ENCODE measurements at regions not wholly inside any gene's neighbourhood (a gene's known extent, or its start where the extent isn't known, plus 50 kb on each side); places are given as distances from the start of the nearest gene placed in this dataset.

DNA sequence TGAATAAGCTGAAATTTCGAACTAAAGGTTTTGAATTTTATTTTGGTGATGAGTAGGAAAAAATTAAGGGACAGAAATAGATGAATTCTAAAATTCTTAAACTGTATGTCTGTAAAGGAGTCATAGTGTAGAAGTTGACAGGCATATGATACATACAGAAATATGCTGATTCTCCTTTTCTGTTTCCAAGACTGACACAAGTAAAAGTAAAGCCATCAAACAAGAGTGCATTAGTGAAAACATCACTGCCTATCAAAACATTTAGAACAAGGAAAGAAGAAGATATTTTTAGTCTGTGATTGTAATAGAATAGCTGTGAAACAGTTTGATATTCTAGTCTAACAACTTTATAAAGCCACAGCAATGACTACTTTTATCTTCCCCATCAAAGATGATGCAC, 1318.0 kb upstream of the TENM4 start:
- no peaks in the 10 kb centered on the region for H3K79me2 ChIP-seq (ENCODE audit: control insufficient read depth, insufficient read depth, low read length)

More for the DNA sequence above, 1318.0 kb upstream of the TENM4 start:
- H3K36me3 ChIP-seq (ENCODE audit: control insufficient read depth in 2 of 2, extremely low read depth in 1 of 2, insufficient read depth in 2 of 2, low read length in 2 of 2) = no peaks in the 10 kb centered on the region
- ChIA-PET CTCF (interaction anchor here (1.0 kb wide), 1 partner anchor 9 kb away, joined by 3 read pairs; no protein-coding TSS in a partner anchor), POLR2A (no interaction called here)
- no TSS peak for BruUV-seq (replicated peaks)
- H4K20me1 ChIP-seq (replicated peaks; ENCODE audit: control insufficient read depth, extremely low read depth, insufficient read depth, low read length) = no peaks in the 10 kb centered on the region
- DNase-seq (ENCODE audit: low read depth, low spot score) = no peak
- dilution Hi-C loops (cut with MboI; ENCODE audit: extremely low pct_ligation_motif_present, low sequenced_read_pairs) = no loop called here
- H3K4me3 ChIP-seq (replicated peaks in 1 of 3; ENCODE audit: insufficient read depth in 1 of 3, low read depth in 1 of 3, low read length in 3 of 3) = no peak overlapping the region
- no peak overlapping the region for H2AFZ ChIP-seq (ENCODE audit: low read depth, low read length)
- FAIRE-seq = no peak
- no peaks in the 10 kb centered on the region for H3K9me3 ChIP-seq (replicated peaks; ENCODE audit: control insufficient read depth, insufficient read depth, low read length)
- H3K27me3 ChIP-seq (ENCODE audit: control insufficient read depth in 2 of 2, insufficient read depth in 2 of 2, low read length in 2 of 2) = no peaks in the 10 kb centered on the region
- H3K4me2 ChIP-seq (ENCODE audit: insufficient read depth, low read length) = no peak overlapping the region
- TF ChIP-seq POLR2AphosphoS5 (IDR thresholded peaks at IDR 0.05; ENCODE audit: insufficient read depth, low read depth, low read length) (no peak), JUN (IDR thresholded peaks at IDR 0.05; ENCODE audit: borderline replicate concordance, insufficient read depth, insufficient read length, low read depth) (no peak), GATA2 (IDR thresholded peaks at IDR 0.05; ENCODE audit: insufficient read depth, insufficient read length, low read depth, low read length) (no peak), MYC (IDR thresholded peaks at IDR 0.05; ENCODE audit: low read depth, low read length) (no peak), EZH2 (IDR thresholded peaks at IDR 0.05; ENCODE audit: borderline replicate concordance, low read depth, low read length, severe bottlenecking) (no peak), MAX (IDR thresholded peaks at IDR 0.05; ENCODE audit: insufficient read depth, insufficient read length) (no peak), POLR2A (IDR thresholded peaks at IDR 0.05; ENCODE audit: low read depth, low read length) (no peak), FOS (IDR thresholded peaks at IDR 0.05; ENCODE audit: borderline replicate concordance, insufficient read depth, low read length) (no peak)
- TF ChIP-seq, protein P1, sequence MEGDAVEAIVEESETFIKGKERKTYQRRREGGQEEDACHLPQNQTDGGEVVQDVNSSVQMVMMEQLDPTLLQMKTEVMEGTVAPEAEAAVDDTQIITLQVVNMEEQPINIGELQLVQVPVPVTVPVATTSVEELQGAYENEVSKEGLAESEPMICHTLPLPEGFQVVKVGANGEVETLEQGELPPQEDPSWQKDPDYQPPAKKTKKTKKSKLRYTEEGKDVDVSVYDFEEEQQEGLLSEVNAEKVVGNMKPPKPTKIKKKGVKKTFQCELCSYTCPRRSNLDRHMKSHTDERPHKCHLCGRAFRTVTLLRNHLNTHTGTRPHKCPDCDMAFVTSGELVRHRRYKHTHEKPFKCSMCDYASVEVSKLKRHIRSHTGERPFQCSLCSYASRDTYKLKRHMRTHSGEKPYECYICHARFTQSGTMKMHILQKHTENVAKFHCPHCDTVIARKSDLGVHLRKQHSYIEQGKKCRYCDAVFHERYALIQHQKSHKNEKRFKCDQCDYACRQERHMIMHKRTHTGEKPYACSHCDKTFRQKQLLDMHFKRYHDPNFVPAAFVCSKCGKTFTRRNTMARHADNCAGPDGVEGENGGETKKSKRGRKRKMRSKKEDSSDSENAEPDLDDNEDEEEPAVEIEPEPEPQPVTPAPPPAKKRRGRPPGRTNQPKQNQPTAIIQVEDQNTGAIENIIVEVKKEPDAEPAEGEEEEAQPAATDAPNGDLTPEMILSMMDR (IDR thresholded peaks at IDR 0.05; ENCODE audit: extremely low read depth in 1 of 2, insufficient read depth in 1 of 2, low read depth in 1 of 2, low read length in 2 of 2) = no peak
- H3K9ac ChIP-seq (replicated peaks; ENCODE audit: extremely low read depth, insufficient read depth, low read length) = no peak overlapping the region
- intact Hi-C loops (cut with micrococcal nuclease) = no loop called here
- H3K27ac ChIP-seq (ENCODE audit: insufficient read depth, low read depth, low read length) = no peak overlapping the region
- H3K4me1 ChIP-seq (ENCODE audit: control insufficient read depth, extremely low read depth, insufficient read depth, low read length) = no peaks in the 10 kb centered on the region
- H3K9me1 ChIP-seq (replicated peaks; ENCODE audit: control insufficient read depth, extremely low read depth, insufficient read depth, low read length) = no peaks in the 10 kb centered on the region
